ENCODE measurements at regions not wholly inside any gene's neighbourhood (a gene's known extent, or its start where the extent isn't known, plus 50 kb on each side); places are given as distances from the start of the nearest gene placed in this dataset.
"Not testable (repeated sequence)": the region's sequence is repeated elsewhere in the genome, so short reads cannot be mapped to it uniquely, and the experiment has no call there.

DNA sequence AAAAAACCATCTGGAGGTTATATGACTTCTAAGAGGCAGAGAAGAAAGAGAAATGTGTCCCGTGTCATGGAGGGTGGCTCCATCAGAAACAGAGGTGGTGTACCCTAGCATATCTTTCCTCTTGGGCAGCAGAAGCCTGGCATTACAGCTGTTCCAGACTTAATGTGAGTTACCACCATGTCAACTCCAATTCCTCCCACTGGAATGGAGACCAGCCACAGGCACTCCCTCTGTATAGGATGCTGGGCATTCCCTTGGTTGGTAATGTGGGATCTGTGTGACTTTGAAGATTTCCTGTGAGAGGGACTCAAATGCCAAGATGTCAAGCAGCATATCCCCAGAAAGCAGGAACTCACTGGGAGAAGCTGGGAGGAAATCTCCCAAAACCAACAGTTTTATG, 77.1 kb upstream of the COG2 start:
- peak overlapping the region in 2 of 11 experiments; percentile 30 to 37; a peak in 3 of 22 replicates for H3K4me2 ChIP-seq
- H4K20me1 ChIP-seq = no peaks in the 10 kb centered on the region

DNA sequence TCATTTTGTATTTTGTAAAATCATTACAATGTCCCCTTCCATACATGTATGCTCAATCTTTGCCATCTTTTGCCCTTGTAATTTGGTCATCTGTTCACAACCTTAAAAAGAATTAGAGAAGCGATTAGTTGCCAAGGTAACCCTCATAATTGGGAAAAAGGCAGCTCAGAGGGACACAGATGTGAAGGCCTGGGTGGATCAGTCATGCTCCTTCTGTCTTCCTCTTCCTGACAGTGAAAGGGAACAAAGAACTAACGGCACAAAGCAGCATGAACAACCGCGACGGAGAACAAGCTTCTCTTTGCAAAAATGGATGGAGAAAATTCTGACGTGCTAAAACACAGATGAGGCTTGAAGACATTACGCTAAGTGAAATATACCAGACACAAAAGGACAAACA, 78.7 kb upstream of the COG2 start:
- Histone ChIP-seq H3K4me3 (no peak overlapping the region), H3K4me1 (peaks cover 0 to 53% (median 0%) of the 10 kb centered on the region in 10 experiments; a peak in 6 of 20 replicates), H3K9ac (no peak overlapping the region), H3K9me3 (replicated peaks in 1 of 11) (no peaks in the 10 kb centered on the region), H3K27ac (0 out of 22 replicates have a peak overlapping the region, but pooled peaks of 1 of the 11 experiments have one; percentile 4), H3K4me2 (peak overlapping the region in 2 of 11 experiments; percentile 42 to 49; a peak in 4 of 22 replicates), H4K20me1 (no peaks in the 10 kb centered on the region), H3K27me3 (no peaks in the 10 kb centered on the region), H3K36me3 (no peaks in the 10 kb centered on the region)
- no peak for TF ChIP-seq Cebpa-rat (IDR thresholded peaks at IDR 0.05)

More for the DNA sequence above, 77.1 kb upstream of the COG2 start:
- Histone ChIP-seq H3K9ac (no peak overlapping the region), H3K36me3 (no peaks in the 10 kb centered on the region), H3K4me1 (peaks cover 0 to 55% (median 0%) of the 10 kb centered on the region in 10 experiments; a peak in 6 of 20 replicates), H3K4me3 (no peak overlapping the region), H3K27me3 (no peaks in the 10 kb centered on the region), H3K9me3 (replicated peaks in 1 of 11) (no peaks in the 10 kb centered on the region), H3K27ac (no peak overlapping the region)
- TF ChIP-seq Cebpa-rat (IDR thresholded peaks at IDR 0.05) = no peak

DNA sequence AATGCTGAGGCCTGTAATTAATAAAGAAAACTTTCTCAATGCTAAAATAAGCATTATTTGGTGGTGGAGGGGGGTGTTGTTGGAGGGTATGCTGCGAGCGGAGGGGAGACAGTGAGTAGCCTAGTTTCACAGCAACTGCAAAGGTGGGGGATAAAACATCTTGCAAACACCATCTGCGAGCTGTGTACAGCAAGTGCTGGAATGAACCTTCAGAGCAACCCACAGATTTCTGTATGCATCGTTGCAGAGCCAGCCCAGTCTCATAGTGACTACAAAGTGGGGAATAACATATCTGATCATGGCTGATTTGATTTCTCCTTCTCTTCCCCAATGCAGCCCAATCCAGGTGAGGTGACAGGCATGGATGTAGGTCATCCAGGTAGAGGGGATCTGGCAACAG, 80.7 kb upstream of the COG2 start:
- Histone ChIP-seq H3K27me3 (no peaks in the 10 kb centered on the region), H3K4me3 (no peak overlapping the region), H3K4me2 (no peak overlapping the region), H4K20me1 (no peaks in the 10 kb centered on the region), H3K4me1 (peaks cover 0 to 33% (median 0%) of the 10 kb centered on the region in 10 experiments; a peak in 6 of 20 replicates), H3K36me3 (no peaks in the 10 kb centered on the region), H3K9ac (no peak overlapping the region), H3K9me3 (replicated peaks in 1 of 11) (no peaks in the 10 kb centered on the region), H3K27ac (no peak overlapping the region)
- TF ChIP-seq Cebpa-rat (IDR thresholded peaks at IDR 0.05) = no peak

DNA sequence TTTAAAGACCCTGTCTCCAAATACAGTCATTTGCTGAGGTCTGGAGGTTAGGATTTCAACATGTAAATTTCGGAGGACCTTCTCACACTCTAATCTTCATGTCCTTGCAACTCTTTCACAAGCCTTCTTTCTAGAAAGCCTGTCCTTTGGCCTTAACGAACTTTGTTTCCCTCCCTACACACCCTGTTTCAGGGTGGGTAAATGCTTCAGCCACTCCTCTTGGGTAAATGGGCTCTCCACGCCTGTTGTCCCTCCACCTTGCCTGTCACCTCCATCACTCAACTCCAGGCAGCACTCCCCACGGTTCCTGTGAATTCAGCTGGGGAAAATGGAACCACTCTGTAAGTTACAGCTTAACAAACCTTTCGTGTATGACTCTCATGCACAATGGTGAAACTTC, 84.0 kb upstream of the COG2 start:
- Histone ChIP-seq H3K9me3 (replicated peaks in 1 of 11) (no peaks in the 10 kb centered on the region), H3K9ac (no peak overlapping the region), H3K4me1 (peaks cover 0 to 16% (median 0%) of the 10 kb centered on the region in 10 experiments; a peak in 5 of 20 replicates), H3K4me2 (no peak overlapping the region), H4K20me1 (no peaks in the 10 kb centered on the region), H3K27ac (no peak overlapping the region), H3K4me3 (no peak overlapping the region), H3K27me3 (no peaks in the 10 kb centered on the region), H3K36me3 (no peaks in the 10 kb centered on the region)
- TF ChIP-seq Cebpa-rat (IDR thresholded peaks at IDR 0.05) = no peak

DNA sequence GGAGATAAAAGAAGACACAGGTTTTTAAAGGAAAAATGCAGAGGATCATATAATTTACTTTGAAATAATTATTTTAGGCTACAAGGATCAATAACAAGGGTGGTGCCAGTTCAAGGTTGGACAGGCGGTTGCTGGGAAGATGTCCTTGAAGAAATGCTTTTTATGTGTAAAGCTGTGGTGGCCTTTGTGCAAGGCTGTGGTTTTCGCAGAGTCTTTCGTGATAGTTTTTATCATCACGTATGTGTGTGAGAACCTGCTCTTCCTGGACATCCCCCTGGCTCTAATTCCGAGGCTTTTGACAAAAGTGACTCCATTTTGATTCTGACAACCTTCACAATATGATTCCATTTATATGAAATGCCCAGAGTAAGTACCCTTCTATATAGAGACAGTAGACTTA, 85.8 kb upstream of the COG2 start:
- no peak overlapping the region for H3K27ac ChIP-seq
- H3K27me3 ChIP-seq = no peaks in the 10 kb centered on the region
- H3K36me3 ChIP-seq = no peaks in the 10 kb centered on the region
- no peaks in the 10 kb centered on the region for H4K20me1 ChIP-seq
- H3K4me1 ChIP-seq = peaks cover 0 to 23% (median 5%) of the 10 kb centered on the region in 10 experiments; a peak in 8 of 20 replicates
- H3K4me2 ChIP-seq = peak overlapping the region in 1 of 11 experiments; percentile 22; a peak in 1 of 22 replicates
- no peaks in the 10 kb centered on the region for H3K9me3 ChIP-seq (replicated peaks in 1 of 11)
- no peak overlapping the region for H3K4me3 ChIP-seq
- no peak overlapping the region for H3K9ac ChIP-seq
- TF ChIP-seq Cebpa-rat (IDR thresholded peaks at IDR 0.05) = no peak

DNA sequence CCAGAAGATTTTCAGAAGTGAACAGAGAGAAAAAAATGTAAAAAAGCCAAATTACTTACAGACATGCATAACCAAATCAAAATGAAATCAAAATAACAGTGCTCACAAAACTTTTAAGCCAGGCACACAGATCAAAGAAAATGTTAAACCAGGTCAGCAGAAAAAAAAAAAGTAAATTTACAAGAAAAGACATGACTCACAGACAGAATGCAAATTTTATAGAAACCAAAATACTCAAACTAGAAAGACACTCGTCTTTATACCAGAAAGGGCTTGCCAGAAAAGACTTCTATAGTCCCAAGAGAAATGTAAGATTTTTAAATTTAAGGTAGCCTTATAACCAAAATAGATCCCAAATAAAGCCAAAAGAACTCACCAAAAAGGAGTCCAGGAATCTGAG, 86.5 kb upstream of the COG2 start:
- H3K27ac ChIP-seq = no peak overlapping the region
- peaks cover 0 to 30% (median 5%) of the 10 kb centered on the region in 10 experiments; a peak in 10 of 20 replicates for H3K4me1 ChIP-seq
- H3K4me3 ChIP-seq = no peak overlapping the region
- TF ChIP-seq Cebpa-rat (IDR thresholded peaks at IDR 0.05) = no peak
- H3K9me3 ChIP-seq (replicated peaks in 1 of 11) = no peaks in the 10 kb centered on the region
- H3K36me3 ChIP-seq = no peaks in the 10 kb centered on the region
- H3K4me2 ChIP-seq = peak overlapping the region in 2 of 11 experiments; percentile 22 to 27; a peak in 4 of 22 replicates
- no peaks in the 10 kb centered on the region for H3K27me3 ChIP-seq
- H3K9ac ChIP-seq = no peak overlapping the region
- H4K20me1 ChIP-seq = no peaks in the 10 kb centered on the region

DNA sequence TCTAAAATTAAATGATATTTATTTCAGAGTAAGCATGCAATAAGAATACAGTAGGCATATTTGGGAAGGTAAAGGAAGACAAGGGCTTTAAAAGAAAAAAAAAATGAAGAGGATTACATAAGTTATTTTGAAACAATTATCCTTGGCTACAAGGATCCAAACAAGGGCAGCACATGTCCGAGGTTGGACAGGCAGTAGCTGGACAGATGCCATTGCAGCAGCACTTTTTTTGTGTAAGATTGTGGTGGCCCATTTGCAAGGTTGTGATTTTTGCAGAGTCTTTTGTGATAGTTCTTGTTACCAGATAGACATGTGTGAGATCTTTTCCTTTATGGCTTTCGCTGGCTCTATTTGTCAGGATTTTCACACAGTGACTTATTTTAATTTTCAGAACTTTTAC, 89.4 kb upstream of the COG2 start:
- no peaks in the 10 kb centered on the region for H3K36me3 ChIP-seq
- no peak for TF ChIP-seq Cebpa-rat (IDR thresholded peaks at IDR 0.05)
- no peak overlapping the region for H3K4me3 ChIP-seq
- H4K20me1 ChIP-seq = no peaks in the 10 kb centered on the region
- H3K4me2 ChIP-seq = no peak overlapping the region
- no peak overlapping the region for H3K9ac ChIP-seq
- H3K27me3 ChIP-seq = no peaks in the 10 kb centered on the region
- H3K9me3 ChIP-seq (replicated peaks in 1 of 11) = no peaks in the 10 kb centered on the region
- no peak overlapping the region for H3K27ac ChIP-seq
- H3K4me1 ChIP-seq = peaks cover 4 to 45% (median 15%) of the 10 kb centered on the region in 10 experiments; a peak in 15 of 20 replicates

DNA sequence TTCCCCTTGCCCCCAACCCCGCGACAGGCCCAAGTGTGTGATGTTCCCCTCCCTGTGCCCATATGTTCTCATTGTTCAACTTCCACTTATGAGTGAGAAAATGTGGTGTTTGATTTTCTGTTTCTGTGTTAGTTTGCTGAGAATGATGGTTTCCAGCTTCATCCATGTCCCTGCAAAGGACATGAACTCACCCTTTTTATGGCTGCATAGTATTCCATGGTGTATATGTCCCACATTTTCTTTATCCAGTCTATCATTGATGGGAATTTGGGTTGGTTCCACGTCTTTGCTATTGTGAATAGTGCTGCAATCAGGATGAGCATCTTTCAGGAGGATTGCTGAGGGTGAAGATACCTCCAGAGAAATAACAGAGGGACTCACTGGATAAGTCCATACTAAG, 91.3 kb upstream of the COG2 start:
- H3K4me3 ChIP-seq; H3K27me3 ChIP-seq; H3K9ac ChIP-seq; H4K20me1 ChIP-seq; H3K9me3 ChIP-seq (replicated peaks in 1 of 11); H3K36me3 ChIP-seq: not testable (repeated sequence)
- H3K4me2 ChIP-seq = peak overlapping the region in 3 of 11 experiments; percentile 6 to 62 (median 44); a peak in 5 of 22 replicates
- H3K27ac ChIP-seq = peak overlapping the region in 5 of 11 experiments; percentile 15 to 67 (median 46); a peak in 8 of 22 replicates
- peaks cover 4 to 47% (median 15%) of the 10 kb centered on the region in 10 experiments; a peak in 15 of 20 replicates for H3K4me1 ChIP-seq

DNA sequence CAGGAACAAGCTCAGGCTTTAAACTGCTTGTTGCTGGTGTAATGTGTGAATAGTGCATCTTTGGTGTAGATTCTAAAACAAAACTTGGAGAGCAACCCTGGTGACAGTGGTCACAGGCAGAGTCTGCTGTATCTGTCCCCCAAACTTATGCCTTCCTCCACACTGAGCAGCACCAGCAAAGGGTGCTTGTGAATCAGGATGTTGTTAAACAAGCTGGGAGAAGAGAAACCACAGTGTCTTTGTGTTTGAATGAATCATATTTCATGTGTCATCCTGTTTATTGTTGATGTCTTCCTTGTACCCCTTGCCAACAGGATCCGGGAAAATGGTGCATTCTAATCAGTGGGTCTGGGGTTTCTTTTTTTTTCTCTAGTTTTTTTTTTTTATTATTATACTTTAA, 91.9 kb upstream of the COG2 start:
- Histone ChIP-seq H3K36me3 (no peaks in the 10 kb centered on the region), H3K4me3 (no peak overlapping the region), H3K27me3 (no peaks in the 10 kb centered on the region), H3K9me3 (replicated peaks in 1 of 11) (no peaks in the 10 kb centered on the region), H3K27ac (peak overlapping the region in 7 of 11 experiments; percentile 10 to 67 (median 55); a peak in 11 of 22 replicates), H4K20me1 (no peaks in the 10 kb centered on the region), H3K4me1 (peaks cover 4 to 42% (median 15%) of the 10 kb centered on the region in 10 experiments; a peak in 15 of 20 replicates), H3K4me2 (peak overlapping the region in 7 of 11 experiments; percentile 1 to 80 (median 60); a peak in 11 of 22 replicates), H3K9ac (peak overlapping the region in 2 of 11 experiments; percentile 21 to 44; a peak in 3 of 22 replicates)
- no peak for TF ChIP-seq Cebpa-rat (IDR thresholded peaks at IDR 0.05)

DNA sequence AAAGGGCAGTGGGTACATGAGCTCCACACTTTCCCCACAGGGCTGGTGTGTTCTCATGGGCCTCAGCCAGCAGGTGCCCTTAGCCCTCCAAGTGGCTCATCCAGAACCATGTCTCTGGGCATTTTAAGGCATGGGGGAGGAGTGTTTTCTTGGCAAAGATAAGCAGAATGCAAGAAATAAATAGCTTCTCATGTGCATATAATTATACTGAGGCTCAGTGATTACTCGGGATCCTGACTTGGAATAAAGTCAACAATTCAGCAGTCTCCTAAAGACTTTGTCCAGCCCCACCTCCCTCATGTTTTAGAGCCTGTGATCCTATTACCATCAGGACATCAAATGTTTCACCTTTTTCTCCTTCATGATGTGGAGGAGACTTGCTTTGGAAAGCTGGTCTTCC, 92.7 kb upstream of the COG2 start:
- no peaks in the 10 kb centered on the region for H4K20me1 ChIP-seq
- no peaks in the 10 kb centered on the region for H3K27me3 ChIP-seq
- no peak for TF ChIP-seq Cebpa-rat (IDR thresholded peaks at IDR 0.05)
- peaks cover 4 to 41% (median 15%) of the 10 kb centered on the region in 10 experiments; a peak in 15 of 20 replicates for H3K4me1 ChIP-seq
- no peak overlapping the region for H3K4me3 ChIP-seq
- H3K4me2 ChIP-seq = peak overlapping the region in 5 of 11 experiments; percentile 52 to 80 (median 62); a peak in 10 of 22 replicates
- H3K9ac ChIP-seq = 0 out of 22 replicates have a peak overlapping the region, but pooled peaks of 1 of the 11 experiments have one; percentile 44
- H3K27ac ChIP-seq = peak overlapping the region in 6 of 11 experiments; percentile 26 to 67 (median 56); a peak in 8 of 22 replicates
- H3K9me3 ChIP-seq (replicated peaks in 1 of 11) = no peaks in the 10 kb centered on the region
- H3K36me3 ChIP-seq = no peaks in the 10 kb centered on the region

Measured in BLaER1 treated with 17β-estradiol and CSF1 and Interleukin-3, amounts not matched to agents 10 nM and 100 nM (cell line).